Activated CD4-positive, alpha-beta T cell treated with anti-CD3 and anti-CD28 coated beads, Interleukin-2, amount 50 U/mL, for 24 hours (primary cell): ENCODE measurements at regions not wholly inside any gene's neighbourhood (a gene's known extent, or its start where the extent isn't known, plus 50 kb on each side); places are given as distances from the start of the nearest gene placed in this dataset.

Experiments
- DNase-seq, 2 donors: peaks; one replicate each; pipeline ENCODE4 v3.0.0-alpha.2; 2020; ENCODE audit warnings: low read depth in 1 of 2, low spot score in 1 of 2

DNA sequence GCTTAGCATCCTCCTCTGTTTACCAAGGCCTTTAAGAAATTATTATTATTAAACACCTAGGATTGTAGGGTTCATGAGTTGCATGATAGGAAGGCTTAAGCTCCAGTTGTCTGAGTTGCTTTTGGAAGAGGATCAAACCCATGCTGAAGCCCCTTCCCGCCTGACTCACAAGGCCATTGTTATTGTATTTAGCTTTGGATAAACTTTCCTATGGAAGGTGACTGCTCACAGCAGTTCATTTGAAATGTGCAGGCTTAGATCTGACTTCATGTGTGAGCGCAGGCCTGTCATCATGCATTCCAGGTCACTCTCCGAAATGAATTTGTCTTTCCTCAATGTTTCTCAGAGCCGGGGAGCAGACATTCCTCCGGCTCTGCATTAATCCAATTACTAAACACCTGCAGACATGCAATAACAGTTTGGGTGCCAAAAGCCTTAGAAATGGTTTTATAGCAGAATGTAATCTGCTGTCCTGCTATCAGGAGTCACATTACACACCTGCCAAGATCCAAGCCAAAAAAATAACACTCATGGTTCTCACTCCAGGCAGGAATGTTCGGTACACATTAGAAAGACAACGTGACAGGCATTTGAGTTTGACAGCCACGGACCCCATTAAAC is 119.9 kb downstream of the OSR1 start:
- no peak for DNase-seq

DNA sequence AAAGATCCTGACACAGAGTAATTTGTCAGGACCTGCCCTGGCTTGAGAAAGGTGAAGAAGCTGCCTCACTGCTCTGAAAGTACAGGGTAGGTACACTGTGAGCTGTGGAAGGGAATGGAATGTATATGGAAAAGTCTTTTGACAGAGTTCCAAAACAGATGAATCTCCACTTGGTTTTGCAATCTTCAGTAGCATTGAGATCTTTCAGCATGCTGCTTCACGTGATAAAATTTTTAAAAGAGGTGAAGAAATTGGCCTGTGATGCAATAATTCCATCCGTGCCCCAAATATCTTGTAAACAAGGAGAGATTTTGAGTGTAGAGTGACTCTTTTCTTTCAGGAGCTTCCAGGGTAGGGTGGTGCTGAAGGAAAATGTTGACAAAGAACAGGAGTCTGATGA is 123.1 kb downstream of the OSR1 start:
- no peak for DNase-seq

GRCh38 chr2:19232312-19232711 is 126.1 kb downstream of the OSR1 start:
- no peak for DNase-seq

DNA sequence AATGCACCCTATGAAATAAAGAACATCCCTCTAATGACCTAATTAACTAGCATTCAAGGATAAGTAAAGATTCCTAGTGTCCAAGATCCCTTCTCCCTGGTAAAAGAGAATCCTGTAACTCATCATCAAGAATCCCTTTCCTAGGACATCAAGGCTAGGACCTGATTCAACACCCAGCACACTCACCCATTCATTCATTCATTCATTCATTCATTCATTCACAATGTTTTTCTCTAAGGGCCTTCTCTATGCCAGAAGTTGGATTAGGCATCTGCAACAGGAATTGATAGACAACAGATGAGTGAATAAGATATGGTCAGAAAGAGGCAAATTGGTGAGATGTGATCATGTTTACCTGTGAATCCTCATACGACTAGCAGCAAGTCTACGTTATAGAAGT is 126.8 kb downstream of the OSR1 start:
- no peak for DNase-seq

GRCh38 chr2:19230626-19231025 is 127.8 kb downstream of the OSR1 start:
- DNase-seq = no peak

GRCh38 chr2:19228715-19229114 is 129.7 kb downstream of the OSR1 start:
- DNase-seq = no peak

DNA sequence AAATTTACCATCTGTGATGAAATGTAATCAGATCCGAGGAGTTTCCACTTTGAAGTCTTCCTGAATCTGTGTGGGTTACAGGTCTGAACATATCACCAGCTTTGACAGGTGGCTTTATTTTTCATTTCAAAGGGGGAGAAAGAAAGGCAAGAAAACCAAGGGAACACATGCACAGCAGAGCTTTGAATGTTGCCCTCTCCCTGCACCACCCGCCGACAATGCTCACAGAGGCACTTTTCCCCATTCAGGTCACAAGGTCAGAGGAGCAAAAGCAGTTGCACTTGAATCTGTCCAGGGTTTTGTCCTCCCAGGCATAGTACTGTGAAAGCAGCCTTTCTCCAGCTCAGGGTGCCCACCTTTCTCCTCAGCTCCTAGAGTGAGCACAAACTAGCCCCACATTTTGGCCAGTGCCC is 130.2 kb downstream of the OSR1 start:
- no peak for DNase-seq

DNA sequence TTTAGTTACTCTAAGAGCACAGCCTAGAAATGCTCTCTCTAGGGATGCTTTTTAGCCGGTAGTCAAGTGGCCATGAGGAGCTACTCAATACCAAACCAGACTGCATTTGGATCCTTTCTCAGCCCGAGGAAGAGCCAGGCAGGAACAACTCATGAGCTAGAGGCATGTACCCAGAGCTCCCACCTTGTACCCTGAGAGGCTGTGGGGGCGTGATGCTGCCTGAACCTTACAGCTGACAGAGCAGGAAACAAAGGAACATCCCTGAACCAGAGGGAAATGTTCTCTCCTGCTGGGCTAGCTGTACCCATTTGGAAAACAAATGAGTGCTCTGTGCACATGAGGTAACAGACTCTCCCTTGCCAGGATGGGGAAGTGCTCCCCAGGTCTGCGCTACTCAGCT is 131.6 kb downstream of the OSR1 start:
- DNase-seq = no peak

DNA sequence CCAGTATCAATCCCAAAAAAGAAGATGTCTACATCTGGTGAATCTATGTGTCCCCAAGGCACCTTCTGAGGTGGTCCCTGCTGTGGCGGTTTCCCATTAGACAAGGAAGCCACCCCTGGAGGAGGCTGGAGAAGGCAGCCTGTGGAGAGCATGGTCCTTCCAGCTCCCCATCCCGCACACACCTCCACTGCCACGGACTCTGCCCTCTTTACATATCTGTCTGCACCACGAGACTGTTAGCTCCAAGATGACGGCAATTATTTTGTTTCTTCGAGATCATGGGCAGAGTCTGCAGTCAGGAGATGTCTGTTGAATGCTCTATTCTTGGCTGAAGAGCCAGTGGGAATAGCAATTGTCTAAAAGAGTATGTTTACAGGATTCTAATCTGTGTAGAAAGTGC is 132.0 kb downstream of the OSR1 start:
- no peak for DNase-seq

- no peak for DNase-seq
These were observed 132.5 kb downstream of the OSR1 start for GRCh38 chr2:19225931-19226330.

GRCh38 chr2:19225126-19225525 is 133.3 kb downstream of the OSR1 start:
- no peak for DNase-seq

DNA sequence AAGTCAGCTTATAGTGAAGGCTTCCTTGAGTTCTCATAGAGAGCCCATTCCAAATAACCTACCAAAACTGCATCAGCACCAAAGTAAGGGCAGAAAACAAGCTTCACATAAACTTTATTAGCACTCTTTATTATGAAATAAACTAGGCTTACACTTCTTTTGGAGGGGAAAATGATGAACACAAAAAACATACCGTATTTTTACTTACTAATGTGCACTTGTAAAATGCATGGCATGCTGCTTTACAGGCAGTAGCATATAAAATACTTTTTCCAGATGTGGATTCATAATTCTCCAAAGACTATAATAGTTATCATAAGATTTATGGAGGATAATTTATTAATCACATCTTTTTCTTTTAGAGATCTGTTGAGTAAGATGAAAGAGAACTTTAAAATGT is 133.9 kb downstream of the OSR1 start:
- no peak for DNase-seq

DNA sequence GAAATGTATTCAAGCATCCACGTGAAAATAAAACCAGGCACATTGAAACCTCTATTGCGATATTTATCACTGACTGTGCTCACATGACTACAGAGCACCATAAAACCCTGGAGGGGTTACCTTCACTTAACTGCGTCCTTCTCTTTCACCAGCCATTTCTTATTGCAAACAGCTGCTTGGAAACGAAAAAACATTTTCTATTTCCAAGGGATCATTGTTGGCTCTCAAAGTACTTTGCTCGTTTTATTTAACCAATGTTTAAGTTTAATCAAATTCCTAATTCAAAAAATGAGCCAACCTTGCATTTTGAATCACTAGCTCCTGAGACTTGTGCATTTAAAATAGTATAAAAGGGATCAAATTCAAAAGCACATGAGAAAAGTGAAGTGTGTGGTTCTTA is 134.4 kb downstream of the OSR1 start:
- no peak for DNase-seq

GRCh38 chr2:19219060-19219459 is 139.4 kb downstream of the OSR1 start:
- DNase-seq = no peak

DNA sequence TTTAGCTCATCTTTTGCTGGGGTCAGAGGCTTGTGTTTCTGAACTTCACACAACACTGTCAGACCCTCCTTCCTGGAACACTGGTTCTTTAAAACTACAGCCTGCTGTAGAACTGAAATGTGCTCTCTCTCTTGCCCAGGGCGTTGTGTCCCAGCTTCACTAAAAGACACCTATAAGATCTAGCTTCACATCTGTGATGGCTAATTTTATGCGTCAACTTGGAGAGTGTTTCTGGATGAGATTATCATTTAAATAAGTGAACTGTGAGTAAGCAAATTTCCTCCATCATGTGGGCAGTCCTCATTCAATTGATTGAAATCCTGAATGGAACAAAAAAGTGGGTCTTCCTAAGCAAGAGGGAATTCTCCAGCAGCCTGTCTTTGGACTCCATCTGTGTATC is 140.3 kb downstream of the OSR1 start:
- no peak for DNase-seq

GRCh38 chr2:19216676-19217602 is 141.5 kb downstream of the OSR1 start:
- DNase-seq = no peak

DNA sequence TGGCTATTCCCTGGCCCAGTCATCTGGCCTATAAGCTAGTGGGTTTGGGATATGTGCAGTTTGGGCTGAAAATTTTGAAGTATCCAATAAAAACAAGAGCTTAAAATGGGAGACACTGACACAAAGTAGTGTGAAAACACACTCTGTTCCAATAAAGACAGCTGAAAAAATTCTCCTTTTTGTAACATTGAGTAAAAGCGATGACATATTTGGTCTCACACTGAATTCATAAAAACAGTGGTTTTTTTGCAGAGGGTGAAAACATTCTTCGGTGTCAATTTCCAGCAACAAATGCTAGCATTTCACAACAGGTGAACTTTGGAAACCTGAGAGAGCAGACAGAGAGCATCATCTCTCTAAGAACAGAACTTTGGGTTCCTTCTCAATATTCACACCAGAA is 142.2 kb downstream of the OSR1 start:
- no peak for DNase-seq

DNA sequence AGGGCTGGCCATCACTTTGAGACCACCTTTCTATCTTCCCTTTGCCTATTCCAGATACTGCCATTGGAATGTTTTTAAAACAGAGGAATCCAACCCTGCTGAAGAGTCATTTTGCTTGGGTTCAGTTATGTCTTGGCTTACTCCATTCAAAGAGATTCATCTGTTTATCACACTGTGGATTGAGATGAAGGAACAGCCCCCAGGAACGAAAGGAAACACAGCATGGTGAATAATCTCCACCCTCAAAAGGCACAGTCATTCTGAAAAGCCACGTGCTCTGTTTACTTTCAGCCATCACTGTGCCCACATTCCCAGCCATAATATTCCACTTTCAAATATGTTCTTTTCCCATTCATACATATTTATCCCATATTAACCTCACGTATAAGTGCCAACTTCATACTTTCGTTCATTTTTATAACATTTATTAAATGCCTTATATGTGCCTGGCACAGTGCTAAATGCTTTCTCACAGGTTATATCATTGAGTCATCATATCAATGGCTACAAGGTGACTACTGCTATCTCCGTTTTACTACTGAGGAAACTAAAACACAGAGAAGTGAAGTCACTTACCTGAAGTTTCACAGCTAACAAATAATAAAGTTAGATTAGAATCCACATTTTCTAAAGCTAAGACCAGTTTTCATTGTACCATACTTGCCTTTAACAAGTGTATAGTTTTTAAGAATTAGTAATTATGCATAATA is 143.6 kb downstream of the OSR1 start:
- no peak for DNase-seq

DNA sequence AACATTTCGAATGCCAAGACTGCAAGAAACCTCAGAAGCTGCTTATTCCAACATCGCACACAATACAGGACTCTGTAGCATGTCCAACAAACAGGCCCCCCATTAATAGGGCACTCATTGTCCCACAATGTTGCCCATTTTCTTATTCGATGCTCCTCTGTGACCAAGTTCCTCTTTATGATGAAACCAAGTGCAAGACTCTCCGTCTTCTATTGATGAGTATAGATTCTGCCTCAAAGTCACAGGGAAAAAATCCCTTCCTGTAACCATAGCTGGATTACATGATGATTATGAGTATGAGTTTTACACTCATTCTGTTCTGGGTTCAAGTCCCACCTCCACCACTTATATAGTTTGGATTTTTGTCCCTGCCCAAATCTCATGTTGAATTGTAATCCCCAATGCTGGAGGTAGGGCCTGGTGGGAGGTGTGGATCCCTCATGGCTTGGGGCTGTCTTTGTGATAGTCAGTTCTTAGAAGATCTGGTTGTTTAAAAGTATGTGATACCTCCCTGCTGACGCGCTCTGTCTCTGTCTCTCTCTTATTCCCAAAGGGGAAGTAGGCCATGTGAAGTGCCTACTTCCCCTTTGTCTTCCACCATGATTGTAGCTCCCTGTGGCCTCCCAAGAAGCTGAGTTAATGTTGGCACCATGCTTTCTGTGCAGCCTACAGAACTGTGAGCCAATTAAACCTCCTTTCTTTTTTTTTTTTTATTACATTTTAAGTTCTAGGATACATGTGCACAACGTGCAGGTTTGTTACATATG is 148.7 kb downstream of the OSR1 start:
- no peak for DNase-seq

- DNase-seq = no peak
These were observed 149.8 kb downstream of the OSR1 start for GRCh38 chr2:19208479-19209199.

GRCh38 chr2:19207452-19207851 is 151.0 kb downstream of the OSR1 start:
- DNase-seq = no peak
